PC-3 (cell line): ENCODE measurements at regions not wholly inside any gene's neighbourhood (a gene's known extent, or its start where the extent isn't known, plus 50 kb on each side); places are given as distances from the start of the nearest gene placed in this dataset.

Experiments used
- EZH2phosphoT487 ChIP-seq: fragments of 300-600 bp; sonication (generic); IDR thresholded peaks from 2 replicates; pipeline ENCODE4 v1.6.1; 2018; ENCODE audit warnings: mild to moderate bottlenecking, antibody characterized with exemption, low read length, borderline replicate concordance
- TF ChIP-seq, protein P1 (sequence below): fragments of 300-600 bp; sonication (generic); conservative IDR thresholded peaks from 2 replicates; pipeline ENCODE4 v1.5.1; 2017; ENCODE audit warnings: antibody characterized with exemption, low read depth, mild to moderate bottlenecking, low read length

DNA sequence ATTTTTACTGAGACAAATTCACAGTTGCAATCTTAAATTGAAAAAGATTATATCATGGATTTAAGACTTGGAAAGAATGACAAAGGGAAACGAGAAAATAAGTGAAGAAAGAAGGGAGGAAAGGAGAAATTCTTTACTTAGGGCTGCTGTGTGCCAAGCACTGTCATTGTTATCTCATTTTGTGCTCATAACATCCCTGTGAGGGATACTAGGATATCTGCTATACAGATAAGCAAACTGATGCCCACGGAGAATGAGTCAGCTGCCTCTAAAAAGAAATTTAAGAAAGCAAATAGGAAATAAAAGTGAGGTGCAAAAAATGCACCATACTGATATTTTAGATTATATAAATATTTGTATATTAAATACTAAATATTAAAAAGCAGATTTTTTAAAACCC, 183.6 kb upstream of the NR5A2 start:
- TF ChIP-seq, protein P1, sequence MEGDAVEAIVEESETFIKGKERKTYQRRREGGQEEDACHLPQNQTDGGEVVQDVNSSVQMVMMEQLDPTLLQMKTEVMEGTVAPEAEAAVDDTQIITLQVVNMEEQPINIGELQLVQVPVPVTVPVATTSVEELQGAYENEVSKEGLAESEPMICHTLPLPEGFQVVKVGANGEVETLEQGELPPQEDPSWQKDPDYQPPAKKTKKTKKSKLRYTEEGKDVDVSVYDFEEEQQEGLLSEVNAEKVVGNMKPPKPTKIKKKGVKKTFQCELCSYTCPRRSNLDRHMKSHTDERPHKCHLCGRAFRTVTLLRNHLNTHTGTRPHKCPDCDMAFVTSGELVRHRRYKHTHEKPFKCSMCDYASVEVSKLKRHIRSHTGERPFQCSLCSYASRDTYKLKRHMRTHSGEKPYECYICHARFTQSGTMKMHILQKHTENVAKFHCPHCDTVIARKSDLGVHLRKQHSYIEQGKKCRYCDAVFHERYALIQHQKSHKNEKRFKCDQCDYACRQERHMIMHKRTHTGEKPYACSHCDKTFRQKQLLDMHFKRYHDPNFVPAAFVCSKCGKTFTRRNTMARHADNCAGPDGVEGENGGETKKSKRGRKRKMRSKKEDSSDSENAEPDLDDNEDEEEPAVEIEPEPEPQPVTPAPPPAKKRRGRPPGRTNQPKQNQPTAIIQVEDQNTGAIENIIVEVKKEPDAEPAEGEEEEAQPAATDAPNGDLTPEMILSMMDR = no peak
- TF ChIP-seq EZH2phosphoT487 = no peak
